ENCODE measurements at regions not wholly inside any gene's neighbourhood (a gene's known extent, or its start where the extent isn't known, plus 50 kb on each side); places are given as distances from the start of the nearest gene placed in this dataset.

DNA sequence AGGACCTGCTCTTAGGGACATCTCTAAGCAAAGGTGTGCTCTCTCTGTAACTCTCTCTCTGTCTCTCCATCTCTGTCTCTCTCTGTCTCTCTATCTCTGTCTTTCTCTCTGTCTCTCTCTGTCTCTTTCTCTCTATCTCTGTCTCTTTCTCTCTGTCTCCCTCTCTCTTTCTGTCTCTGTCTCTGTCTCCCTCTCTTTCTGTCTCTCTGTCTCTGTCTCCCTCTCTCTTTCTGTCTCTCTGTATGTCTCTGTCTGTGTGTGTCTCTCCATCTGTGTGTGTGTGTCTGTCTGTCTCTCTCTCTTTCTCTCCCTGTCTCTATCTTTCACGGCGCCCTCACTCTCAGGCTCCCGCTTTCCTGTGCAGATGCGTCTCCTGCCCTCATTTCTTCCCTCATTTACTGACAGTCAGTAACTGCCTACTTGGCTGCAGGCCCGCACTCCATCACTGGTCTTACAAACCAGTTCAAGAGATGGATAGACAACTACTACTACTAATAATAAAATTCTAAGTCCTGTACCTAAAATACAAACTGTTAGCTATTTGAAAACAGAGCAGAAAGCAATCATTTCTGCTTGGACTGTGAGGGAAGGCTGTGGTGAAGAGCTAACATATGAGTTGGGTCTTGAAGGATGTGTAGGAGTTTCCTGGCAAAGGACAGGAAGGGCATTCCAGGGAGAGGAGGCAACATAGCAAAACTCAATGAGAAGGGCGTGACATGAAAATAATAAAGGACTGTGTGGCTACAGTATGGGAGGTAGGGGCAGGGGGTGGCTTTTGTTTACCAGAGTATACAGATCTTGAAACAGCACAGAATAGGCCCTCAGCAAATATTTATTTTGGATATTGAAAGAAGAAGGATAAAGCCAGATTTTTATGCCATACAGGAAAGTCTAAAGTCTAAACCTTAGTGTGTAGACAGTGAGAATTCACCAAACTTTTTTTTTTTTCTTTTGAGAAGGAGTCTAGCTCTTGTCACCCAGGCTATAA lies 67.8 kb upstream of the TAB2 start:
- Histone ChIP-seq H3K4me3 (no peak overlapping the region), H3K27ac (replicated peaks in 1 of 4) (no peak overlapping the region), H3K9me3 (no peaks in the 10 kb centered on the region), H3K27me3 (no peaks in the 10 kb centered on the region), H3K4me1 (no peaks in the 10 kb centered on the region), H3K36me3 (no peaks in the 10 kb centered on the region)
- DNase-seq (ENCODE audit: extremely low spot score) = no peak
- intact Hi-C loops (cut with DNase I) = no loop called here
- 91% methylated on average over 6 of the region's 6 CpGs for WGBS
- no peak for TF ChIP-seq POLR2A (IDR thresholded peaks at IDR 0.05; ENCODE audit: low read depth)
- TF ChIP-seq, protein P1, sequence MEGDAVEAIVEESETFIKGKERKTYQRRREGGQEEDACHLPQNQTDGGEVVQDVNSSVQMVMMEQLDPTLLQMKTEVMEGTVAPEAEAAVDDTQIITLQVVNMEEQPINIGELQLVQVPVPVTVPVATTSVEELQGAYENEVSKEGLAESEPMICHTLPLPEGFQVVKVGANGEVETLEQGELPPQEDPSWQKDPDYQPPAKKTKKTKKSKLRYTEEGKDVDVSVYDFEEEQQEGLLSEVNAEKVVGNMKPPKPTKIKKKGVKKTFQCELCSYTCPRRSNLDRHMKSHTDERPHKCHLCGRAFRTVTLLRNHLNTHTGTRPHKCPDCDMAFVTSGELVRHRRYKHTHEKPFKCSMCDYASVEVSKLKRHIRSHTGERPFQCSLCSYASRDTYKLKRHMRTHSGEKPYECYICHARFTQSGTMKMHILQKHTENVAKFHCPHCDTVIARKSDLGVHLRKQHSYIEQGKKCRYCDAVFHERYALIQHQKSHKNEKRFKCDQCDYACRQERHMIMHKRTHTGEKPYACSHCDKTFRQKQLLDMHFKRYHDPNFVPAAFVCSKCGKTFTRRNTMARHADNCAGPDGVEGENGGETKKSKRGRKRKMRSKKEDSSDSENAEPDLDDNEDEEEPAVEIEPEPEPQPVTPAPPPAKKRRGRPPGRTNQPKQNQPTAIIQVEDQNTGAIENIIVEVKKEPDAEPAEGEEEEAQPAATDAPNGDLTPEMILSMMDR (IDR thresholded peaks at IDR 0.05) = no peak
- TF ChIP-seq POLR2AphosphoS5 (IDR thresholded peaks at IDR 0.05) = no peak
- no peak for TF ChIP-seq EP300 (IDR thresholded peaks at IDR 0.05)

DNA sequence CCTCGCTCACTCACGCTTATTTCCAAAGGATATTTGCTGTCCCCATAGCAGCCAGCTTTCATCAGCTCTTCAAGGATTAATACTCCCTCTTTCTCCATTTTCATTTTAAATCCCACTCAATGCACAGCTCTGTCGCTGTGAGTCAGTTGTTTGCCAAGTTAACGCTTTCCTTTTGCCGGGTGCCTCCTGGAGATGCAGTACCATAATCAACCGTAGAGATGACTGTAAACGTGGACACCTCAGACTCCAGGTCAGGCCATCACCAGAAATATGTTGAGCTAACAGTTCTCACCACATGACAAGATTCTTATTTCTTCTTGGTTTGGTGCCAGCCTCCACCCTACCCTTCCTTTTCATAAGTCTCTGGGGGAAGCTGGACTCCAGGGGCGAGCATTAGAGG lies 66.6 kb upstream of the TAB2 start:
- no peaks in the 10 kb centered on the region for H3K9me3 ChIP-seq
- intact Hi-C loops (cut with DNase I) = no loop called here
- H3K27me3 ChIP-seq = no peaks in the 10 kb centered on the region
- no peak overlapping the region for H3K27ac ChIP-seq (replicated peaks in 1 of 4)
- no peaks in the 10 kb centered on the region for H3K4me1 ChIP-seq
- TF ChIP-seq POLR2A (IDR thresholded peaks at IDR 0.05; ENCODE audit: low read depth) = no peak
- 84% methylated on average over 8 of the region's 8 CpGs for WGBS
- DNase-seq (ENCODE audit: extremely low spot score) = no peak
- H3K4me3 ChIP-seq = no peak overlapping the region
- H3K36me3 ChIP-seq = no peaks in the 10 kb centered on the region

DNA sequence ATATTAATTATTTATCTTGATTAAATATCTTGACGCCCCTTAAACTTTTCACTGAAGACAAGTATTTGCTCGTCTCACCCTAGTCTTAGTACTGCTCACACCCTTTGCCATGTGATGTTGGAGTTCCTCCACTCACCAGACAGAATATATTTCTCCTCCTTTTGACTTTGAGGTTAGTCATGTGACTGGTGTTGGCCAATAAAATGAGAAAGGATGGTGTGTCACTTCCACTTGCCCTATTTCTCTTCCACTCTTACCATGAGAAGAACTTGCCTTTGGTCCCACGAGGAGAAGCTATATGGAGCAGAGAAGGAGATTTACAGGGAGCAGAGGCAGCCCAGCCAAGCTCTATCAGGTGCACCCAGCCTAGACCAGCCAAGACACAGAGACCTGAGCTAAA lies 64.9 kb upstream of the TAB2 start:
- WGBS = 60% methylated on average over 3 of the region's 3 CpGs
- DNase-seq (ENCODE audit: extremely low spot score) = no peak
- no peak for TF ChIP-seq POLR2AphosphoS5 (IDR thresholded peaks at IDR 0.05)
- no peak for TF ChIP-seq POLR2A (IDR thresholded peaks at IDR 0.05; ENCODE audit: low read depth)
- TF ChIP-seq, protein P1 (IDR thresholded peaks at IDR 0.05) = no peak
- no peak for TF ChIP-seq EP300 (IDR thresholded peaks at IDR 0.05)
- Histone ChIP-seq H3K27ac (replicated peaks in 1 of 4) (no peak overlapping the region), H3K9me3 (no peaks in the 10 kb centered on the region), H3K4me1 (no peaks in the 10 kb centered on the region), H3K36me3 (no peaks in the 10 kb centered on the region), H3K4me3 (no peak overlapping the region), H3K27me3 (no peaks in the 10 kb centered on the region)
- intact Hi-C loops (cut with DNase I) = no loop called here

DNA sequence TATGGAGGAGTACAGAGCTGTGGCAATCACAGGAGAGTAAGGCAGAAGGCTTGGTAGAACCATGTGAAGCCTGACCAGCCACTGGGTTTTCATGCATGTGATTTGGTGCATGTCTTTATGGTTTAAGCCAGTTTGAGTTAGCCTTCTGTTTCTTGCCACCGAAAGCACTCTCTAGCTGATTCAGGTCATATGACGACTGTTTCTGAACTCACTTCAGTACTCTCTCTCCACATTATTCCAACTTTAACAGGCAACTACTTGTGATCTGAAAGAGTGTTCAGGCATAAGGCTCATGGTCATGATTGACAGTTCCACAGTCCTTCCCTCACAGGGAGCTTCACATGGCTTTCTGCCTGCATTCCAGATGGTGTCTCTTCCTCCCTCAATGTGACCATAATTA lies 63.3 kb upstream of the TAB2 start:
- DNase-seq (ENCODE audit: extremely low spot score) = no peak
- Histone ChIP-seq H3K9me3 (no peaks in the 10 kb centered on the region), H3K27ac (replicated peaks in 1 of 4) (no peak overlapping the region), H3K4me1 (no peaks in the 10 kb centered on the region), H3K27me3 (no peaks in the 10 kb centered on the region), H3K36me3 (no peaks in the 10 kb centered on the region), H3K4me3 (no peak overlapping the region)
- intact Hi-C loops (cut with DNase I) = no loop called here
- WGBS = 84% methylated on average over 2 of the region's 2 CpGs
- no peak for TF ChIP-seq POLR2AphosphoS5 (IDR thresholded peaks at IDR 0.05)

DNA sequence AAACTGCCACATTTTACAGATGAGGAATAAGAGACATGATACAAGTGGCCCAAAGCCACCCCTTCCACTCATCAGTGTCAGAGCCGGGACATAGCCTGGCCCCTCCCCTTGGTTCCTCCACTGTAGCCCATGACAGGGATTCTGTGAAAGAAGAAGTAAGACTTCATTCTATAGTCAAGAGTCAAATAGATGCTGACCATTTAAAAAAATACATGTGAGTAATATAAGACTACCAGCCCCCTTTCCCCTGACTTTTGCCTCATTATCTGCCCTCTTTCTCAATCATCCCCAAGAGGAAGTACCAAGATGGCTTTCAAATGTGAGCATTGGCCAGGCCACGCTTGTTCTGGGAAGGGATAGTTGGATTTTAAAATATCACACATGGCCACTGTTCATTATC lies 57.8 kb upstream of the TAB2 start:
- no peaks in the 10 kb centered on the region for H3K27me3 ChIP-seq
- H3K36me3 ChIP-seq = no peaks in the 10 kb centered on the region
- intact Hi-C loops (cut with DNase I) = no loop called here
- H3K4me3 ChIP-seq = no peak overlapping the region
- peaks cover 0 to 4% (median 0%) of the 10 kb centered on the region in 4 donors for H3K4me1 ChIP-seq
- no peak overlapping the region for H3K27ac ChIP-seq (replicated peaks in 1 of 4)
- TF ChIP-seq, protein P1 (IDR thresholded peaks at IDR 0.05) = no peak
- TF ChIP-seq POLR2A (IDR thresholded peaks at IDR 0.05; ENCODE audit: low read depth) (no peak), EP300 (IDR thresholded peaks at IDR 0.05) (no peak), POLR2AphosphoS5 (IDR thresholded peaks at IDR 0.05) (no peak)
- DNase-seq (ENCODE audit: extremely low spot score) = no peak
- H3K9me3 ChIP-seq = no peaks in the 10 kb centered on the region
- WGBS = 83% methylated on average over 2 of the region's 2 CpGs

All from esophagus muscularis mucosa (tissue), 4 donors.